ENCODE measurements at regions not wholly inside any gene's neighbourhood (a gene's known extent, or its start where the extent isn't known, plus 50 kb on each side); places are given as distances from the start of the nearest gene placed in this dataset.

GRCh38 chr2:120909102-120909501, 173.4 kb downstream of the GLI2 start:
- no peak overlapping the region for H3K4me3 ChIP-seq
- no peak overlapping the region for H3K27ac ChIP-seq
- intact Hi-C loops (cut with DNase I): no loop called here
- no peaks in the 10 kb centered on the region for H3K9me3 ChIP-seq
- DNase-seq: no peak
- H3K36me3 ChIP-seq (ENCODE audit: insufficient read depth in 1 of 2, low read depth in 1 of 2): no peaks in the 10 kb centered on the region
- peaks cover 7% of the 10 kb centered on the region for H3K4me1 ChIP-seq
- no peak for ATAC-seq
- no peak for TF ChIP-seq CTCF (IDR thresholded peaks at IDR 0.05)
- 89 to 91% (median 90%) methylated on average over 2 of the region's 2 CpGs for WGBS, 3 donors
- H3K27me3 ChIP-seq (ENCODE audit: insufficient read depth in 3 of 3, low read length in 2 of 3): no peaks in the 10 kb centered on the region

- WGBS, 3 donors: 88 to 90% (median 89%) methylated on average over 5 of the region's 5 CpGs
- Histone ChIP-seq H3K27me3 (ENCODE audit: insufficient read depth in 3 of 3, low read length in 2 of 3) (no peaks in the 10 kb centered on the region), H3K9me3 (no peaks in the 10 kb centered on the region), H3K4me3 (no peak overlapping the region), H3K36me3 (ENCODE audit: insufficient read depth in 1 of 2, low read depth in 1 of 2) (no peaks in the 10 kb centered on the region), H3K27ac (no peak overlapping the region), H3K4me1 (peaks cover 18% of the 10 kb centered on the region)
- ATAC-seq: no peak
- intact Hi-C loops (cut with DNase I): no loop called here
- DNase-seq: no peak
- no peak for TF ChIP-seq CTCF (IDR thresholded peaks at IDR 0.05)
These were observed 174.5 kb downstream of the GLI2 start for GRCh38 chr2:120910164-120910563.

GRCh38 chr2:120910956-120911951, 175.6 kb downstream of the GLI2 start:
- H3K4me1 ChIP-seq: peaks cover 20% of the 10 kb centered on the region
- H3K9me3 ChIP-seq: no peaks in the 10 kb centered on the region
- DNase-seq (no peak), ATAC-seq (no peak)
- H3K27me3 ChIP-seq (ENCODE audit: insufficient read depth in 3 of 3, low read length in 2 of 3): no peaks in the 10 kb centered on the region
- 78 to 80% (median 78%) methylated on average over 16 of the region's 16 CpGs for whole genome bisulfite sequencing, 3 donors
- H3K36me3 ChIP-seq (ENCODE audit: insufficient read depth in 1 of 2, low read depth in 1 of 2): no peaks in the 10 kb centered on the region
- H3K4me3 ChIP-seq: no peak overlapping the region
- no peak overlapping the region for H3K27ac ChIP-seq
- intact Hi-C loops (cut with DNase I): no loop called here
- no peak for TF ChIP-seq CTCF (IDR thresholded peaks at IDR 0.05)

GRCh38 chr2:120912101-120912985, 176.7 kb downstream of the GLI2 start:
- DNase-seq: peak; percentile 51 to 68
- ATAC-seq: no peak
- no peak overlapping the region for H3K27ac ChIP-seq
- no peaks in the 10 kb centered on the region for H3K36me3 ChIP-seq (ENCODE audit: insufficient read depth in 1 of 2, low read depth in 1 of 2)
- WGBS, 3 donors: 42 to 65% (median 50%) methylated on average over 29 of the region's 29 CpGs
- no peak for TF ChIP-seq CTCF (IDR thresholded peaks at IDR 0.05)
- no peaks in the 10 kb centered on the region for H3K9me3 ChIP-seq
- H3K4me3 ChIP-seq: no peak overlapping the region
- no peaks in the 10 kb centered on the region for H3K27me3 ChIP-seq (ENCODE audit: insufficient read depth in 3 of 3, low read length in 2 of 3)
- peaks cover 20% of the 10 kb centered on the region for H3K4me1 ChIP-seq
- intact Hi-C loops (cut with DNase I): loop anchor here in 1 of 2 donors (2.0 kb wide), 1 partner anchor 18 kb away; no protein-coding TSS in a partner anchor

Data from psoas muscle (tissue), 7 donors.